ENCODE measurements at regions not wholly inside any gene's neighbourhood (a gene's known extent, or its start where the extent isn't known, plus 50 kb on each side); places are given as distances from the start of the nearest gene placed in this dataset.
"Not testable (repeated sequence)": the region's sequence is repeated elsewhere in the genome, so short reads cannot be mapped to it uniquely, and the experiment has no call there.

- no peak for DNase-seq
These were observed 176.4 kb upstream of the ID2 start for GRCh38 chr2:8505311-8505920.

- DNase-seq = no peak
These were observed 175.1 kb upstream of the ID2 start for GRCh38 chr2:8506746-8507145.

GRCh38 chr2:8508766-8509165, 173.1 kb upstream of the ID2 start:
- no peak for DNase-seq

- no peak for DNase-seq
These were observed 172.2 kb upstream of the ID2 start for GRCh38 chr2:8509621-8510020.

- DNase-seq = not testable (repeated sequence)
These were observed 171.8 kb upstream of the ID2 start for GRCh38 chr2:8510055-8510454.

- no peak for DNase-seq
These were observed 171.3 kb upstream of the ID2 start for GRCh38 chr2:8510519-8510918.

- no peak for DNase-seq
These were observed 169.8 kb upstream of the ID2 start for GRCh38 chr2:8511868-8512612.

- DNase-seq = no peak
These were observed 168.1 kb upstream of the ID2 start for GRCh38 chr2:8513601-8514273.

GRCh38 chr2:8514274-8514662, 167.6 kb upstream of the ID2 start:
- no peak for DNase-seq

- no peak for DNase-seq
These were observed 166.8 kb upstream of the ID2 start for GRCh38 chr2:8514796-8515758.

GRCh38 chr2:8515864-8516533, 165.9 kb upstream of the ID2 start:
- DNase-seq = peak; percentile 94

GRCh38 chr2:8517850-8518498, 163.9 kb upstream of the ID2 start:
- DNase-seq = peak; percentile 73

- no peak for DNase-seq
These were observed 162.7 kb upstream of the ID2 start for GRCh38 chr2:8518979-8519668.

GRCh38 chr2:8520791-8521344, 161.0 kb upstream of the ID2 start:
- no peak for DNase-seq

GRCh38 chr2:8522687-8523086, 159.2 kb upstream of the ID2 start:
- DNase-seq = no peak

- DNase-seq = no peak
These were observed 157.5 kb upstream of the ID2 start for GRCh38 chr2:8524388-8524787.

- DNase-seq = no peak
These were observed 157.0 kb upstream of the ID2 start for GRCh38 chr2:8524823-8525222.

GRCh38 chr2:8525236-8525581, 156.6 kb upstream of the ID2 start:
- no peak for DNase-seq

GRCh38 chr2:8525582-8526402, 156.1 kb upstream of the ID2 start:
- DNase-seq = peak; percentile 95

GRCh38 chr2:8526403-8526696, 155.5 kb upstream of the ID2 start:
- no peak for DNase-seq

Measured in NCI-H510A (cell line).